Fibroblast of lung (primary cell): ENCODE measurements at regions not wholly inside any gene's neighbourhood (a gene's known extent, or its start where the extent isn't known, plus 50 kb on each side); places are given as distances from the start of the nearest gene placed in this dataset.

ENCODE experiments used
- DNase-seq, 2 donors: peaks; one replicate each; pipeline versions ENCODE4 v3.0.0 to v3.0.0-alpha.2; 2010; ENCODE audit warnings: low read depth in 2 of 2
- H2AFZ ChIP-seq: 2 replicates; pipeline ENCODE4 v1.5.1; 2012; ENCODE audit warnings: low read length, control low read depth, inconsistent platforms
- H3K27ac ChIP-seq: 2 replicates; pipeline ENCODE4 v1.5.1; 2011; ENCODE audit warnings: low read length, control low read depth; ENCODE audit not compliant: insufficient read depth
- H3K27me3 ChIP-seq: 2 replicates; pipeline ENCODE4 v1.5.1; 2011; ENCODE audit warnings: mild to moderate bottlenecking, low read length; ENCODE audit not compliant: control insufficient read depth, insufficient read depth
- H3K36me3 ChIP-seq: 2 replicates; pipeline ENCODE4 v1.5.1; 2011; ENCODE audit warnings: low read length; ENCODE audit not compliant: control insufficient read depth, insufficient read depth
- H3K4me1 ChIP-seq: 2 replicates; pipeline ENCODE4 v1.5.1; 2011; ENCODE audit warnings: low read length; ENCODE audit not compliant: control insufficient read depth, insufficient read depth; ENCODE audit errors: extremely low read depth
- H3K4me2 ChIP-seq: 2 replicates; pipeline ENCODE4 v1.5.1; 2011; ENCODE audit warnings: low read length, control low read depth; ENCODE audit not compliant: insufficient read depth; ENCODE audit errors: extremely low read depth
- H3K4me3 ChIP-seq, 4 experiments: fragments of 200-600 bp in 1 of 4; sonication (generic) in 1 of 4; replicated peaks in 1 of 4; 2 replicates each; pipeline ENCODE4 v1.5.1; 2011 to 2016; ENCODE audit warnings: low read length in 4 of 4, low read depth in 3 of 4, mild to moderate bottlenecking in 3 of 4, control low read depth in 2 of 4, inconsistent platforms in 1 of 4, mixed read lengths in 1 of 4; ENCODE audit not compliant: insufficient read depth in 1 of 4; ENCODE audit errors: control extremely low read depth in 1 of 4
- H3K79me2 ChIP-seq: 2 replicates; pipeline ENCODE4 v1.5.1; 2012; ENCODE audit warnings: mild to moderate bottlenecking, low read length, inconsistent platforms; ENCODE audit not compliant: control insufficient read depth, insufficient read depth
- H3K9ac ChIP-seq: 2 replicates; pipeline ENCODE4 v1.5.1; 2011; ENCODE audit warnings: mild to moderate bottlenecking, low read length, control low read depth; ENCODE audit not compliant: insufficient read depth
- H3K9me3 ChIP-seq: 2 replicates; pipeline ENCODE4 v1.5.1; 2012; ENCODE audit warnings: low read depth, low read length; ENCODE audit not compliant: control insufficient read depth, insufficient read depth
- H4K20me1 ChIP-seq: 2 replicates; pipeline ENCODE4 v1.5.1; 2011; ENCODE audit warnings: low read length; ENCODE audit not compliant: control insufficient read depth, insufficient read depth; ENCODE audit errors: extremely low read depth
- CTCF ChIP-seq, 2 donors: IDR thresholded peaks in 1 of 2; conservative IDR thresholded peaks in 1 of 2; 1 replicate in 1 of 2; 2 replicates in 1 of 2; pipeline ENCODE4 v1.5.1; 2011 to 2012; ENCODE audit warnings: low read length in 2 of 2, control low read depth in 1 of 2, inconsistent platforms in 1 of 2, low read depth in 1 of 2, mild to moderate bottlenecking in 1 of 2
- EZH2 ChIP-seq: IDR thresholded peaks from 2 replicates; pipeline ENCODE4 v1.5.1; 2012; ENCODE audit warnings: low read length, control low read depth, mild to moderate bottlenecking; ENCODE audit errors: missing control alignments

GRCh38 chr3:177680472-177680821, 483.2 kb upstream of the TBL1XR1 start:
- H2AFZ ChIP-seq = no peak overlapping the region
- H3K9me3 ChIP-seq = no peaks in the 10 kb centered on the region
- H4K20me1 ChIP-seq = no peaks in the 10 kb centered on the region
- H3K4me3 ChIP-seq = no peak overlapping the region
- no peaks in the 10 kb centered on the region for H3K36me3 ChIP-seq
- no peaks in the 10 kb centered on the region for H3K79me2 ChIP-seq
- H3K27me3 ChIP-seq = no peaks in the 10 kb centered on the region
- no peak overlapping the region for H3K27ac ChIP-seq
- DNase-seq = peak in 1 of 2 donors; percentile 73
- H3K4me2 ChIP-seq = no peak overlapping the region
- H3K4me1 ChIP-seq = peaks cover 3% of the 10 kb centered on the region
- H3K9ac ChIP-seq = no peak overlapping the region
- no peak for TF ChIP-seq EZH2
- TF ChIP-seq CTCF (conservative IDR thresholded peaks at IDR 0.05 in 1 of 2, IDR thresholded peaks at IDR 0.05 in 1 of 2; ENCODE audit: low read depth in 1 of 2, low read length in 2 of 2) = no peak

DNA sequence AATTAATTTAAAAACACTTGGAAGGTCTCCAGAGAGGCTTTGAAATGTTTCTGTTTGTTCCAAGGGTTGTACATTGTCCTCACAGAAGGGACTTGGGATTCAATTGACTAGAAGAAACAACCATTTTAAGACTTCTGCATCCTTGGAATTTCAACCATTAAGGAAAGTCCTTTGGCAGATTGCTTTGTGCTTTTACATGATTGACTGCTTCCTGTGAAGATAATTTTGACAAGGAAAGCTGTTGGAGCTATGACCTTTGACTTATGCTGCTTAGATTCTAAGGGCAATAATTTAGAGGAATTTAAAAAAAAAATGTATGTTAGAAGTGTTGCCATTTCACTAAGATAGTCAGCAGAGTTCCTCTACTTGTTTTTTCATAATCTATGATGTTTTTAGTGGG, 483.9 kb upstream of the TBL1XR1 start:
- Histone ChIP-seq H3K27ac (no peak overlapping the region), H3K79me2 (no peaks in the 10 kb centered on the region), H3K36me3 (no peaks in the 10 kb centered on the region), H3K9ac (no peak overlapping the region), H3K4me3 (no peak overlapping the region), H3K4me1 (peaks cover 3% of the 10 kb centered on the region), H3K27me3 (no peaks in the 10 kb centered on the region), H4K20me1 (no peaks in the 10 kb centered on the region), H2AFZ (no peak overlapping the region), H3K9me3 (no peaks in the 10 kb centered on the region), H3K4me2 (no peak overlapping the region)
- no peak for TF ChIP-seq EZH2
- no peak for TF ChIP-seq CTCF (conservative IDR thresholded peaks at IDR 0.05 in 1 of 2, IDR thresholded peaks at IDR 0.05 in 1 of 2; ENCODE audit: low read depth in 1 of 2, low read length in 2 of 2)
- no peak for DNase-seq

- Histone ChIP-seq H3K79me2 (no peaks in the 10 kb centered on the region), H4K20me1 (no peaks in the 10 kb centered on the region), H3K4me3 (no peak overlapping the region), H2AFZ (no peak overlapping the region), H3K27ac (no peak overlapping the region), H3K9me3 (no peaks in the 10 kb centered on the region), H3K4me2 (no peak overlapping the region), H3K9ac (no peak overlapping the region), H3K4me1 (peaks cover 3% of the 10 kb centered on the region), H3K27me3 (no peaks in the 10 kb centered on the region), H3K36me3 (no peaks in the 10 kb centered on the region)
- no peak for DNase-seq
- no peak for TF ChIP-seq EZH2
- TF ChIP-seq CTCF (conservative IDR thresholded peaks at IDR 0.05 in 1 of 2, IDR thresholded peaks at IDR 0.05 in 1 of 2; ENCODE audit: low read depth in 1 of 2, low read length in 2 of 2) = no peak
These were observed 484.6 kb upstream of the TBL1XR1 start for GRCh38 chr3:177681852-177682251.
